OCI-LY3 (cell line): ENCODE measurements at regions not wholly inside any gene's neighbourhood (a gene's known extent, or its start where the extent isn't known, plus 50 kb on each side); places are given as distances from the start of the nearest gene placed in this dataset.

Source experiments
- H2AFZ ChIP-seq: fragments of 200-600, 300-600 bp; shearing (Covaris generic); 2 replicates; pipeline ENCODE4 v1.6.0; 2014; ENCODE audit warnings: antibody characterized with exemption, low read depth, low read length
- H3K27ac ChIP-seq: fragments of 200-600, 300-600 bp; sonication (generic); 2 replicates; pipeline ENCODE4 v1.5.1; 2014; ENCODE audit warnings: mild to moderate bottlenecking, low read length, moderate library complexity, mixed read lengths
- H3K27me3 ChIP-seq: fragments of 200-600, 300-600 bp; sonication (generic); 2 replicates; pipeline ENCODE4 v1.6.1; 2014; ENCODE audit warnings: low read depth, low read length, mixed read lengths
- H3K36me3 ChIP-seq: fragments of 200-600, 300-600 bp; sonication (generic); replicated peaks from 2 replicates; pipeline ENCODE3; 2014; ENCODE audit warnings: low read depth, low read length, mixed read lengths
- H3K4me1 ChIP-seq: fragments of 300-600, 200-600 bp; sonication (generic); 2 replicates; pipeline ENCODE4 v1.6.1; 2014; ENCODE audit warnings: low read length, mixed read lengths
- H3K4me2 ChIP-seq: fragments of 200-600, 300-600 bp; sonication (generic); 2 replicates; pipeline ENCODE4 v1.6.1; 2014; ENCODE audit warnings: low read length, mixed read lengths
- H3K4me3 ChIP-seq: fragments of 300-600, 200-600 bp; sonication (generic); 2 replicates; pipeline ENCODE4 v1.5.1; 2014; ENCODE audit warnings: antibody characterized with exemption, mild to moderate bottlenecking, low read length, moderate library complexity
- H3K79me2 ChIP-seq: fragments of 300-600, 200-600 bp; shearing (Covaris generic); 2 replicates; pipeline ENCODE4 v1.6.1; 2014; ENCODE audit warnings: mild to moderate bottlenecking, low read length, mixed read lengths
- H3K9ac ChIP-seq: fragments of 300-600, 200-600 bp; shearing (Covaris generic); 2 replicates; pipeline ENCODE4 v1.6.0; 2014; ENCODE audit warnings: mild to moderate bottlenecking, low read length, moderate library complexity
- H3K9me3 ChIP-seq: fragments of 200-600, 300-600 bp; shearing (Covaris generic); 2 replicates; pipeline ENCODE4 v1.6.1; 2014; ENCODE audit warnings: low read length, mixed read lengths; ENCODE audit not compliant: insufficient read depth
- H4K20me1 ChIP-seq: fragments of 200-600, 300-600 bp; sonication (generic); 2 replicates; pipeline ENCODE4 v1.6.1; 2016; ENCODE audit warnings: low read length, mixed read lengths; ENCODE audit not compliant: insufficient read depth
- EZH2phosphoT487 ChIP-seq: fragments of 200-600 bp; shearing (Covaris generic); IDR thresholded peaks from 2 replicates; pipeline ENCODE4 v1.6.1; 2018; ENCODE audit warnings: antibody characterized with exemption, mixed run types, low read depth
- TF ChIP-seq, protein P1 (sequence below): fragments of 200-600, 300-600 bp; sonication (generic); IDR thresholded peaks from 2 replicates; pipeline ENCODE4 v1.5.1; 2014; ENCODE audit warnings: antibody characterized with exemption, low read length, low read depth

- Histone ChIP-seq H2AFZ (no peak overlapping the region), H3K9me3 (no peaks in the 10 kb centered on the region), H3K4me2 (peak overlapping the region; percentile 55), H3K9ac (no peak overlapping the region), H3K79me2 (no peaks in the 10 kb centered on the region), H3K4me1 (peaks cover 12% of the 10 kb centered on the region), H3K4me3 (no peak overlapping the region), H4K20me1 (no peaks in the 10 kb centered on the region), H3K36me3 (no peaks in the 10 kb centered on the region), H3K27ac (no peak overlapping the region), H3K27me3 (no peaks in the 10 kb centered on the region)
- no peak for TF ChIP-seq EZH2phosphoT487
- TF ChIP-seq, protein P1, sequence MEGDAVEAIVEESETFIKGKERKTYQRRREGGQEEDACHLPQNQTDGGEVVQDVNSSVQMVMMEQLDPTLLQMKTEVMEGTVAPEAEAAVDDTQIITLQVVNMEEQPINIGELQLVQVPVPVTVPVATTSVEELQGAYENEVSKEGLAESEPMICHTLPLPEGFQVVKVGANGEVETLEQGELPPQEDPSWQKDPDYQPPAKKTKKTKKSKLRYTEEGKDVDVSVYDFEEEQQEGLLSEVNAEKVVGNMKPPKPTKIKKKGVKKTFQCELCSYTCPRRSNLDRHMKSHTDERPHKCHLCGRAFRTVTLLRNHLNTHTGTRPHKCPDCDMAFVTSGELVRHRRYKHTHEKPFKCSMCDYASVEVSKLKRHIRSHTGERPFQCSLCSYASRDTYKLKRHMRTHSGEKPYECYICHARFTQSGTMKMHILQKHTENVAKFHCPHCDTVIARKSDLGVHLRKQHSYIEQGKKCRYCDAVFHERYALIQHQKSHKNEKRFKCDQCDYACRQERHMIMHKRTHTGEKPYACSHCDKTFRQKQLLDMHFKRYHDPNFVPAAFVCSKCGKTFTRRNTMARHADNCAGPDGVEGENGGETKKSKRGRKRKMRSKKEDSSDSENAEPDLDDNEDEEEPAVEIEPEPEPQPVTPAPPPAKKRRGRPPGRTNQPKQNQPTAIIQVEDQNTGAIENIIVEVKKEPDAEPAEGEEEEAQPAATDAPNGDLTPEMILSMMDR, result no peak
These were observed 236.2 kb upstream of the PITRM1 start for GRCh38 chr10:3408603-3409365.

DNA sequence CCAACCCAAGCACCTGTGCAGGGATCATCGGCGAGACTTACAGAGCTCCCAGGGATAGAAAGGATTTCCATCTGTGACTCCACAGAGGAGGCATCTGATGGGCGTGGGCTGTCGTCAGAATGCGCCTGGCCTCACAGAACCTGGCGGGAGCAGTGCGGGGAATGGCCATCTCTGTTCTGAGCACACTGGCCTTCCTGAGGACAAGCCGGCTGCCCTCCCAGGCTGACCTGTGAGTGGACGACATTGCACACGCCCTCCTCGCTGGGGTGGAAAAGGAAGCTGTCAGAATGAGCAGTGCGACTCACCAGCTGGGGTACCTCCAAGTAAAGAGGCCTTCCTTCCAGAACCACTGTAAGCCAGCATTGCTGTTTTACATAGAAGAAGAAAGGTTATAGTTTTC is 234.6 kb upstream of the PITRM1 start:
- H3K27me3 ChIP-seq, result no peaks in the 10 kb centered on the region
- TF ChIP-seq, protein P1, result no peak
- no peak for TF ChIP-seq EZH2phosphoT487
- no peak overlapping the region for H3K4me2 ChIP-seq
- H4K20me1 ChIP-seq, result no peaks in the 10 kb centered on the region
- H3K79me2 ChIP-seq, result no peaks in the 10 kb centered on the region
- H3K4me1 ChIP-seq, result peaks cover 12% of the 10 kb centered on the region
- H3K36me3 ChIP-seq, result no peaks in the 10 kb centered on the region
- H3K9me3 ChIP-seq, result no peaks in the 10 kb centered on the region
- H3K4me3 ChIP-seq, result no peak overlapping the region
- no peak overlapping the region for H2AFZ ChIP-seq
- no peak overlapping the region for H3K27ac ChIP-seq
- no peak overlapping the region for H3K9ac ChIP-seq

DNA sequence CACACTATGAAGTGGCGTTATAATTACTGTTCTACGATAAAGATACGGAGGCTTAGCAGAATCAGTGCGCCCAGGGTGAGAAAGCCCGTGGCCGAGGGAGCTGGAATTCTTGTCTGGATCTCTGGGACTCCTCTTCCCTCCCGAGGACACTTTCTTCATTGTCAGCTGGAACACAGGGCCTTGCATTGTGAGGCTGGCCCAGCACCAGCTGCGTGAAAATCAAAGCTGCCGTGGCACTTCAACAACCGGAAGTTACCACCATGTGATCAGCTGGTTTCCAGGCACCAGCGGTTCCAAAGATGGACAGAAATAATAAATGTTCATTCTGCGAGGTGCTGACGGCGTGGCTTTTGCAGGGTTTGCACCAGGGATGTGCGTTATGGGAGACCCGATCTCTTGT is 234.0 kb upstream of the PITRM1 start:
- Histone ChIP-seq H3K27me3 (no peaks in the 10 kb centered on the region), H3K79me2 (no peaks in the 10 kb centered on the region), H3K4me2 (no peak overlapping the region), H3K4me1 (peaks cover 12% of the 10 kb centered on the region), H3K9ac (no peak overlapping the region), H4K20me1 (no peaks in the 10 kb centered on the region), H2AFZ (no peak overlapping the region), H3K4me3 (no peak overlapping the region), H3K9me3 (no peaks in the 10 kb centered on the region), H3K27ac (no peak overlapping the region), H3K36me3 (no peaks in the 10 kb centered on the region)
- TF ChIP-seq EZH2phosphoT487, result no peak
- TF ChIP-seq, protein P1, result no peak

DNA sequence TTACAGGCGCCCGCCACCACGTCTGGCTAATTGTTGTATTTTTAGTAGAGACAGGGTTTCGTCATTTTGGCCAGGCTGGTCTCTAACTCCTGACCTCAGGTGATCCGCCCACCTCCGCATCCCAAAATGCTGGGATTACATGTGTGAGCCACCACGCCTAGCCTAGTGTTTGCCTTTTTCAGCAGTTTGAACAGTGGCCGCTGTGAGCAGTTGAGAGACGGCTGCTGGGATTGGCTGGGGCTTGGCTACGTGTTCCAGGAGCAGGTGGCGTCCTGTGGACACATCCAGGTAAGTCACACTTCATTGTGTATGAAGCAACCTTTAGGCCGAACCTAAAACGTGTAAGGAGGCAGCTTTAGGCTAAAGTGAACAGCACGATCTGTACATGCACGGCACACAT is 231.8 kb upstream of the PITRM1 start:
- TF ChIP-seq EZH2phosphoT487, result no peak
- TF ChIP-seq, protein P1, result no peak
- no peaks in the 10 kb centered on the region for H3K36me3 ChIP-seq
- no peak overlapping the region for H3K9ac ChIP-seq
- H3K79me2 ChIP-seq, result no peaks in the 10 kb centered on the region
- no peaks in the 10 kb centered on the region for H3K27me3 ChIP-seq
- no peaks in the 10 kb centered on the region for H4K20me1 ChIP-seq
- H3K9me3 ChIP-seq, result no peaks in the 10 kb centered on the region
- H3K4me1 ChIP-seq, result peaks cover 11% of the 10 kb centered on the region
- no peak overlapping the region for H3K4me2 ChIP-seq
- H2AFZ ChIP-seq, result no peak overlapping the region
- H3K27ac ChIP-seq, result no peak overlapping the region
- H3K4me3 ChIP-seq, result no peak overlapping the region
